ENCODE measurements at regions not wholly inside any gene's neighbourhood (a gene's known extent, or its start where the extent isn't known, plus 50 kb on each side); places are given as distances from the start of the nearest gene placed in this dataset.

- no peak for DNase-seq (ENCODE audit: low read depth in 2 of 2)
Observed at GRCh38 chr2:12587228-12587627, 129.5 kb upstream of the TRIB2 start.

DNA sequence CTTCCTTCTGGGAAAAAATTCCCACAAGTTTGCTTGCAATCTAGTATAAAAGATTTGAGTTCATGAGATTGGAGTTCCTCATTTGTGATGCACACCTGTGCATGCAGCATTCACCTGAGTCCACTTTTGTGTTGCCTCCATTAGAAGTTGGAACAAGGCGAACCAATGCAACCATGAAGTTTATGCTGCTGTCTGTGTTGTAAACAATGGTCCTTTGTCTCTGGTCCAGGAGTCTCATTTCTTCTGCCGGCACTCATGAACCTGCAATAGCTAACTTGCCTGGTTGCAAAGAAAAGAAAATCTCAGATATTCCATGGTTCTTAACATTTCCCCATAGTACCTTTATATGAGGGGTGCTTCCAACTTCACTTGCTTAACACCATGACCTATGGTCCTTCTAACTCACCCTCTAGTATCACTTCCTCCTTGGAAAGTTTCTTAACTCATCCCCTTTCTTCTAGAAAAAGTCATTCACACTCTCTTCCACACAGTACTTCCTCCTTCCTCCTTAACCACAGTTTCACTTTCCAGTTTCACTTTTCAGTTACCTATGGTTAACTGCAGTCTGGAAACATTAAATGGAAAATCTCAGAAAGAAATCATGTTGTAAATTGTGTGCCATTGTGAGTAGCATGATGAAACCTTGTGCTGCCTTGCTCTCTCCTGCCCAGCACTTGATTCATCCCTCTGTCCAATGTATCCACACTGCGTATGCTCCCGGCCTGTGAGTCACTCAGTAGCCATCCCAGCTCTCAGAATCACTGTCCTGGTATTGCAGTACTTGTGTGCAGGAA, 128.8 kb upstream of the TRIB2 start:
- DNase-seq (ENCODE audit: low read depth in 2 of 2) = no peak

GRCh38 chr2:12588986-12589385, 127.8 kb upstream of the TRIB2 start:
- DNase-seq (ENCODE audit: low read depth in 2 of 2) = no peak

- DNase-seq (ENCODE audit: low read depth in 2 of 2) = no peak
Observed at GRCh38 chr2:12589802-12590320, 126.9 kb upstream of the TRIB2 start.

DNA sequence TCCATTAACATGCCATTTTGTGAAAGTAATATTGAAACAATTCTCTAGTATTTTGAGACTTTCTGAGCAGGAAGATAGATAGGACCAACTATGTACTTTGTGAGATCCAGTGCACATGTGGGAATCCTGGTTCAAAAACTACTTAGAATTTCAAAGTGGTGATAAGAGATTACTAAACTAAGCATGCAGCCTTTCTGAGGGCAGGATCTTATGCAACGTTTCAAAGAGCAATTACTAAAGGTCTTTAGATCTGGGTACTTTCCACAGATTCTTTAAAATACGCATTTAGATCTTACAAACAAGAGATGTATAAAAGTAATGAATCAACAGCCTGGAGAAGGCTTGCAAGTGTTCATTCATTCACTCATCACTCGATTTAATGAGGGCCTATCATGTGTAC, 124.4 kb upstream of the TRIB2 start:
- DNase-seq (ENCODE audit: low read depth in 2 of 2) = no peak

- DNase-seq (ENCODE audit: low read depth in 2 of 2) = no peak
Observed at GRCh38 chr2:12594590-12594989, 122.1 kb upstream of the TRIB2 start.

GRCh38 chr2:12596771-12597170, 120.0 kb upstream of the TRIB2 start:
- no peak for DNase-seq (ENCODE audit: low read depth in 2 of 2)

DNA sequence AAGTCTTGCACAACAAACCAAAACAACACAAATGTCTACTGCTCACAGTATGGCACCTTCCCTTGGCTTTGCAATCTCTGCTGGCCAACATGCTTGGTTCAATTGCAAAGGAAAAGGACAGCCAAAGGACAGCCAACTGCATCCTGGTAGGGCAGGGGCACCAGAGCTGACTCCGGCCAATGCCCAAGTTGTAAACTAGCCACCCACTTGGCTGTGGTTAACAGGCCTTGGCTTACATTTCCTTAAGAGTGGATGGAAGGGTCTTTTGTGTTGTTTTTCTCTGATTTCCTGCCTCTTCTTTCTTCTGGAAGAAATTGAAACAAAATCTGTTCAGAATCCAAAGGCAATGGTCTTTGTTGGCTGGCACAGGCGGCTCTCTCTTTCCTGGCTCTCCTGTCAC, 119.1 kb upstream of the TRIB2 start:
- no peak for DNase-seq (ENCODE audit: low read depth in 2 of 2)

GRCh38 chr2:12602661-12603060, 114.1 kb upstream of the TRIB2 start:
- DNase-seq (ENCODE audit: low read depth in 2 of 2) = no peak

GRCh38 chr2:12603781-12604295, 112.9 kb upstream of the TRIB2 start:
- DNase-seq (ENCODE audit: low read depth in 2 of 2) = no peak

GRCh38 chr2:12604341-12604740, 112.4 kb upstream of the TRIB2 start:
- no peak for DNase-seq (ENCODE audit: low read depth in 2 of 2)

DNA sequence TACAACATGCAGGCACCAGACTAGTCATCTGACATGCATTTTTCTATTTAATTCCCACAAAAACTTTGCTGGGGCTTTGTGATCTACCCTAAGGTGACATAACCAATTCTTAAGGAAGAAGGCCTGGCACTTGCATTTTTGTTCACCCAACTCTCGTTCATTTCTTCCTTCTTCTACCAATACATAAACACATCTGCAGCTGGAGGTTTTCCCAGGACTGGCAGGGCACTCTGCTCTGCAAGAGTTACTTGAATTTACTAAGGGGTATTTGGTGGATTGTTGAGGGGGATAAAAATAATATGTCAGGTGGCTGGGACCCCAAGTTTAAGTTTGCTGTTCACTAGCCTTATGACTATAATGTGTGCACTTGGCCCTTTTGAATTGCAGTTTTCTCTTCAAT, 111.4 kb upstream of the TRIB2 start:
- no peak for DNase-seq (ENCODE audit: low read depth in 2 of 2)

DNA sequence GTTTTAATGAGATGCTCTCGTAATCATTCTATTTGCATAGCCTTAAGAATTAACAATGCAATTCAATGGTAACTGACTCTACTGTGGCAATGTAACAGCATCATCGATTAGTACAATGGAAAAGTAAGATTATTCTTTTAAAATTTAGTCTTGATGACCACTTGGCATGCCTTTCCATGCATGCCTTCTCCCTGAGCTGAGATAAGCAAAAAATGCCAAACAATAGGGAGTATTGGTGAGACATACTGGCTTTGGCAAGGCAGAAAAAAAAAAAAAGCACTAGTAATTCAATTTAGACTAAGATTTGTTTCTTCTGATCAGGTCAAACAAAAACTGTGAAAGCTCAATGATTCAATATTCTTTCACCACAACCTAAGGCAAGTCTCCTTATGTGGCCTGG, 110.8 kb upstream of the TRIB2 start:
- DNase-seq (ENCODE audit: low read depth in 2 of 2) = no peak

- DNase-seq (ENCODE audit: low read depth in 2 of 2) = no peak
Observed at GRCh38 chr2:12606472-12607000, 110.2 kb upstream of the TRIB2 start.

DNA sequence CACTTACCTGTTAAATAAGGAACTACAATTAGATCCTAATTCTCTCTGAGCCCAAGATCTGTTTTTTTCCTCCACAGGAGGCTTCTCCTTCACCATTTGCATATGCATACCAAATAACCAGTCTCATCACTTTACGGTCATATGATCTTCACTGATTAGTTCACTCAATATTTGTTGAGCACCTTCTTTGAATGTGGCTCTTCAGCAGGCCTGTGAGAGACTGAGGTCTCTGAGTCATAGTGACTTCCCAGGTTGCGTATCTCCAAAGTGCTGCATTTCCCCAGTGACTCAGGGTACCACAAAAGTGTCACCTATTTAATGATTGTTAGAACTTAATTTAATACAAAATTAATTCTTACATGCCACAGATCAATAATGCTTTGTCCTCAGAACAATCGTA, 108.8 kb upstream of the TRIB2 start:
- no peak for DNase-seq (ENCODE audit: low read depth in 2 of 2)

DNA sequence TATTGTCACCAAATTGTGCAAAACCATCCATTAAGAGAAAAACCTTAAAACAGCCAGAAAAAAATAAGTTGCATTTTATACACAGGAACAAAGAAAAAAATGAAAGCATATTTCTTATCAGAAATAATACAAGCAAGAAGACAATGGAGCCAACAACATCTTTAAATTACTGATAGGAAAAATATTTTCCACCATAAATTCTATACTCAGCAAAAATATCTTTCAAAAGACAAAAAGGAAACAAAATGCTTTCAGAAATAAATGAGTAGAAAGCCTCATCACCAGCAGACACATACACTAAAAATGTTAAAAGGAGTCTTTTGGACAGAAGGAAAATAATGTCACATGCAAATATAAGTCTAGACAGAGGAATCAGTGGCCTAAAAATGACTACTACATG, 106.4 kb upstream of the TRIB2 start:
- DNase-seq (ENCODE audit: low read depth in 2 of 2) = no peak

GRCh38 chr2:12612168-12612567, 104.6 kb upstream of the TRIB2 start:
- DNase-seq (ENCODE audit: low read depth in 2 of 2) = no peak

DNA sequence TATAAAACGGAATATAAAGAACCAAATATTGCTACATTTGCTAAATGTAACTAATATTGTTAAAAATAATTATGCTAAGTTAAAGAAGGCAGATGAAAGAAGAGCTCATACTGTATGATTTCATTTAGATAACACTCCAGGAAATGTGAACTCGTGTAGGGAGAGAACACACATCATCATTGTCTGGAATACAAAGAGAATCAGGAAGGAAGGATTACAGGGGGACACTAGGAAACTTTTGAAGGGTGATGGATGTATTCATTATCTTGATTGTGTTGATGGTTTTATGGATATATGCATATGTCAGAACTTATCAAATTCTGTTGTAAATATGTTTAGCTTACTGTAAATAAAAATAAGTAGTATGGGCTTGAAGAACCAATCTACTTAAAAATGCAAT, 104.1 kb upstream of the TRIB2 start:
- no peak for DNase-seq (ENCODE audit: low read depth in 2 of 2)

- no peak for DNase-seq (ENCODE audit: low read depth in 2 of 2)
Observed at GRCh38 chr2:12613137-12613835, 103.5 kb upstream of the TRIB2 start.

- no peak for DNase-seq (ENCODE audit: low read depth in 2 of 2)
Observed at GRCh38 chr2:12615509-12615908, 101.2 kb upstream of the TRIB2 start.

GRCh38 chr2:12616456-12617156, 100.1 kb upstream of the TRIB2 start:
- no peak for DNase-seq (ENCODE audit: low read depth in 2 of 2)

DNA sequence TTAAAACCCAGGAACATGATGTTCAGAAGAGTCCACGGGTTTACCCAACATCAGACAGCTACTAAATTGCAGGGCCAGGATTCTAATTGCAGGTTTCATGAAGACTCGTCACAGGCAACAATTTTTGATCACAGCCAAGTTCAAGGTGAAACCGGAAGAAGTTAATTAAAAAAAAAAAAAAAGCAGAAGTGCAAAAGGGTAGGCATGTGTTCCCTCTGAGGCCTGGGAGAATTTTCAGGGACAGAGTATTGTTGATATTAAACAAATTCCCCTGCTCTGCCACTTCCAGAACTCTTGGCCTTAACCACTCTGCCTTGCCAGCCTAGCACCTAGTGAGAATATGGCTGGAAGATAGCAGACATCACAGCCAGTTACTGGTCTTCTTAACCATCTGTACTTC, 99.4 kb upstream of the TRIB2 start:
- DNase-seq (ENCODE audit: low read depth in 2 of 2) = no peak
